PC-9 (cell line): ENCODE measurements at regions not wholly inside any gene's neighbourhood (a gene's known extent, or its start where the extent isn't known, plus 50 kb on each side); places are given as distances from the start of the nearest gene placed in this dataset.

Source experiments
- EZH2 ChIP-seq: fragments of 200-600 bp; sonication (generic); IDR thresholded peaks from 2 replicates; pipeline ENCODE4 v1.8.0; 2017; ENCODE audit warnings: antibody characterized with exemption, low read depth
- TF ChIP-seq, protein P1 (sequence below): fragments of 200-600 bp; sonication (generic); conservative IDR thresholded peaks from 2 replicates; pipeline ENCODE4 v1.6.1; 2017; ENCODE audit warnings: mixed run types, antibody characterized with exemption, mild to moderate bottlenecking, moderate library complexity

DNA sequence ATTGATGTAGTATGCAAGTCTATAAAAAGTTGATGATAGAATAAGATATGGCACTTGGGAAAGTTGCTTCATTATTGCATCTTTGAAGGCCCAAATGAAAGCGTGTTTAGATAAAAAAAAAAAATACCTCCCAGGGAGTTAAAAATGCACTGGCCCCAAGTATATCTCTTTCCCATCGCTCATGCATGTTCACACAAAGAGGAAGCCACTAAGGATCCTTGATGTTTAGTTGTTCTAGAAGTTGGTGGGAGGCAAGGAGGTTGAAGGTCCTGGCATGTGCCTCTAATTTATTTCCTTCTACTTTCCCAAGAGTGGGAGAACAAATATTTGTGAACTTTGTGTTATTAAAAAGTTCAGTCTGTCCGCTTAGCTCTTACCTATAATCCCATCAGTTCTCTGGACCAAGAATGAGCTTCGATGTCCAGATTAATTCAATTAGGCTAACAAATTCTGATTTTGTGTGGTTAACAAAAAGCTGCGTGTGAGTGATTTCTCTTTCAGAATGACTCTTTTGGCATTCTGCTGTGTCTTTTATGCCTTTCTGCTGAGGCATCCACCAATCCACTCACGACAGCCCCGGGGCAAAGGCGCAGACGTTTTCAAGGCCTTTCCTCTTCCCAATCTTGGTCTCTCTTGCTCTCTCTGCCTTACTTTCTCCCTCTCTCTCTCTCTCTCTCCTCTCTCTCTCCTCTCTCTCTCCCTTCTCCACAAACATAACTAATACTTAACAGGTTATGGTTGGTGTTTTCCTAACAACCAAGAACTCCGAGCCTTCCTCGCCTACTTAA is 135.1 kb upstream of the ERCC6L2 start:
- TF ChIP-seq, protein P1, sequence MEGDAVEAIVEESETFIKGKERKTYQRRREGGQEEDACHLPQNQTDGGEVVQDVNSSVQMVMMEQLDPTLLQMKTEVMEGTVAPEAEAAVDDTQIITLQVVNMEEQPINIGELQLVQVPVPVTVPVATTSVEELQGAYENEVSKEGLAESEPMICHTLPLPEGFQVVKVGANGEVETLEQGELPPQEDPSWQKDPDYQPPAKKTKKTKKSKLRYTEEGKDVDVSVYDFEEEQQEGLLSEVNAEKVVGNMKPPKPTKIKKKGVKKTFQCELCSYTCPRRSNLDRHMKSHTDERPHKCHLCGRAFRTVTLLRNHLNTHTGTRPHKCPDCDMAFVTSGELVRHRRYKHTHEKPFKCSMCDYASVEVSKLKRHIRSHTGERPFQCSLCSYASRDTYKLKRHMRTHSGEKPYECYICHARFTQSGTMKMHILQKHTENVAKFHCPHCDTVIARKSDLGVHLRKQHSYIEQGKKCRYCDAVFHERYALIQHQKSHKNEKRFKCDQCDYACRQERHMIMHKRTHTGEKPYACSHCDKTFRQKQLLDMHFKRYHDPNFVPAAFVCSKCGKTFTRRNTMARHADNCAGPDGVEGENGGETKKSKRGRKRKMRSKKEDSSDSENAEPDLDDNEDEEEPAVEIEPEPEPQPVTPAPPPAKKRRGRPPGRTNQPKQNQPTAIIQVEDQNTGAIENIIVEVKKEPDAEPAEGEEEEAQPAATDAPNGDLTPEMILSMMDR = no peak
- no peak for TF ChIP-seq EZH2
